GM18505 (cell line): ENCODE measurements at regions not wholly inside any gene's neighbourhood (a gene's known extent, or its start where the extent isn't known, plus 50 kb on each side); places are given as distances from the start of the nearest gene placed in this dataset.

Experiments used
- ATAC-seq: cut with Tn5 transposase; IDR thresholded peaks from one replicate; pipeline ENCODE4 v1.9.1; 2021; ENCODE audit not compliant: unreplicated experiment
- POLR2A ChIP-seq: IDR thresholded peaks from 4 replicates; pipeline ENCODE4 v1.6.1; 2011; ENCODE audit warnings: borderline replicate concordance; ENCODE audit not compliant: insufficient read depth, insufficient read length; ENCODE audit errors: extremely low read depth

DNA sequence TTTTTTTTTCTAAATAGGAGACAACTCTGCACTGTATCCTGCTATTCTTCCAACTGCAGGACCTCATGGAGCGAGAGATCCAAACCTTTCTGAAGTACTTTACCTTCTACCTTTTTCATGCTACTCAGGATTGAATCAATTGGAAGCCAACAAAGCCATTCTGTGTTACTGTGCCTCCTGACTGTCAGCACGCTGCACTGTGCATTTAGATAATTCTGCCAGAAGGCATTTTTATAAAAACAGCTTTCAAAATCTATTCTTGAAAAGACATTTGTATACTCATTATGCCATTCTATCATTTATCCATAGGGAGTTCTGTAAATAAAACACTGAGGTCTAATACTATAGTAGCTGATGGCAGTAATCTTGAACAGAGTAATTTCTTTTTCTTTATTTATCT is 142.8 kb downstream of the SLIT2 start:
- ATAC-seq = no peak
- no peak for TF ChIP-seq POLR2A

DNA sequence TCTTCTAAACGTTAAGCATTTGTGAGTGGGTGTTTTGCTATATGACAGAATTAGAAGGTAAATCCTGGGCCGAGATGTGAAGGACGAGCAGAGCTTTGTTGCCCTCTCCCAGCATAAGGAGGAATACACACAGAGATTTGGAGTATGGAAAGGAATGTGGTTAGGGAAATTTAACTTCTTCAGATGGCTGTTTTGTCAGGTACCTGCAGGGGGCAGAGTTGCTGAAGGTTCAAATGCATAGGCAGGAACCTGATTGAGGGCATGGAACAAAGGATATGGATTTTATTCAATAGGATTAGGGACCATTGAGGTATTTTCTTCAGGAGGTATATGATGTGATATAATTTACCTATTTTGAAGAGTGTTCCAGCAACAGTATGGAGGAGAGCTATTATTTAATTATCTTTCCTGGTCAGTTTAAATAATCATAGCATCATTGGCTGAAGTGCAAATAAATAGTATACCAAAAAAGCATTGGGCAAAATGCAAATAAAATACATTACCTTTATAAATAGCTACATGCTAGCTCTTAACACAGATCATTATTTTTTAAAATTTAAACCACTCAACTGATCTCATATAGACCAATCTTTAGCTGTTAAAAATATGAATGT is 143.6 kb downstream of the SLIT2 start:
- ATAC-seq = peak; percentile 64
- TF ChIP-seq POLR2A = no peak

DNA sequence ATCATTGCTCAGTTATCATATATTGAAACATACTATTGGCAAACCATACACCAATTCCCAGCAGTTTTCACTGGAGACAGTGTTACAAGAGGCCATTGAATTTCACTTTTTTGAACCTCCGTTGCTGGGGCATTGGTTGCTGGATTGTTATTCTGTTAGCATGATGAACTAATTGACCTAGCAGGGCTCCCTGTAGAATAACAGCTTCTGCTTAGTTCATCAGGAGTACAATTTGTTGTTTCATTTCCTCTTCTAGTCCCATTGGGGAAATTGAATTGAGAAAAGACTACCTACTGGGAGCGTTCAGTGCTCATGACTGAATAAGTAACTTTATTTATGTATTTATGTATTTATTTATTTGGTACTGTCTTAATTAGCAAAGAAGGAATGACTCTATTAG is 151.6 kb downstream of the SLIT2 start:
- TF ChIP-seq POLR2A = no peak
- peak; percentile 69 for ATAC-seq

DNA sequence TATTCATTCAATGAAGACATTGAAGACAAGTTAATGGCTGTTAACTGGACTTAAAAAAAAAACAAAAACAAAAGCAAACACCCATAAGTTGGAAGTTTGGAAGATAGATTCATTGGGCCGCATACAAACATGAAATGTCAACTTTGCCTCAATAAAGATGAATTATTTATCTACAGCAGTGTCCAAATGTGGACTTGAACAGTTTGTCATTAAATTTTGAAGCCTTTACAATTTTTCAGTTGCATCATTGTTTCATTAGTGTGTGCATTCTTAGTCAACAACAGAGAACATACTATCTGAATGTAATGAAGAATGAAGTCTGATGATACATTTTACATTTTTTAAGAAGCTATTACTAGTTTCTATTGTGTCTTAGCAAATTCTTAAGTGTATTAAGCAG is 152.1 kb downstream of the SLIT2 start:
- no peak for ATAC-seq
- TF ChIP-seq POLR2A = no peak

DNA sequence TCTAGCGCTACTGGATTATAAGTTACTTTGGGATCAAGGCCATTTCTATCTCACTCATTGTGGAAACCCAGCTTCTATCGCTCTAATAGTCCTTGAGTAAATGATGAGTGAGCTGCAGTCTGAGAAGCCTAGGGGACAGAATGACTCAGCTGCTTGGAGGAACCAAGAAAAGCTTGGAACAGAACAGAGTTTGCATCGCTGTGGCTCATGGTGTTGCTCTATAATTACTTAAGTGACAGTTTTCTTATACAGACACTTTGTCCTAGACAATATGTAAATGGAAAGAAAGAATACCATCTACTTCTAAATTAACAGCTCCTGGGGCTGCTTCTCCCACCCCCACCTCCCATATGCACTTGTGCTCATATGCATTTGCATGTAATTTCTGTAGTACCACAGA is 156.9 kb downstream of the SLIT2 start:
- ATAC-seq = no peak

DNA sequence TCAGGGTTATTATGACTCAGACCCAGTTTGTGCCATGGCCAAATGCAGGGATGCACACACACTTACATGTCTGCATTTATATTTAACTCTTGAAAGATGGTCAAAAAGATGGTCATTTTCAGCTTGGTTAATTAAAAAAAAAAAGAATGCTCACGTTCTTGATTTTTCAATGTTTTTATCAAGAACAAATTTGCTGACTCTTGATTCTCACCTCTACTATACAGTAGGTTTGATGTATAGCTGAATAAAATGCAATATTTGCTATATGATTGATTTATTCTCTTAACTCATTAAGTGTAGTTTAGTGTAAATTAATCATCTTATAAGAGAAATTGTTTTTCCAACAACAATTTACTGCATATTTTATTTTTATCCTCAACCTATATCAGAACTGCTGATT is 160.4 kb downstream of the SLIT2 start:
- no peak for TF ChIP-seq POLR2A
- no peak for ATAC-seq

More for the DNA sequence above, 156.9 kb downstream of the SLIT2 start:
- TF ChIP-seq POLR2A = no peak

DNA sequence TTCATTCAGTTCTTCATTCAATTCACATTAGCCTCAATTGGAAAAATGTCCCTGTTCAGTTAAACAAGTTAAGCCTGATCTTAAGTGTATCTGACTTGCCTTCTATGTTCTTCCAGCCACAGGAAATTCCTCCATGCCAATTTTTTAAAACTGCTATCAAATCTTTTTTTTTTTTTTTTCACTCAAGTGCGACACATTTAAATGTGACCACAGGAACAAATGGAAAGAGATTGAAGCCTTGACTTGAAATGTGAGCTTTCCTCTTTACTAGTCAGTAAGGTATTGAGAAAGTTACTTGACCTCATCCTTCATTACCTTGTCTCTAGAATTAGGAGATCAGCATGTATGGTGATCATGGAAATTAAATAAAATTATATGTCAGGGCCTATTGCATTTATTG is 165.1 kb downstream of the SLIT2 start:
- no peak for TF ChIP-seq POLR2A
- ATAC-seq = no peak

DNA sequence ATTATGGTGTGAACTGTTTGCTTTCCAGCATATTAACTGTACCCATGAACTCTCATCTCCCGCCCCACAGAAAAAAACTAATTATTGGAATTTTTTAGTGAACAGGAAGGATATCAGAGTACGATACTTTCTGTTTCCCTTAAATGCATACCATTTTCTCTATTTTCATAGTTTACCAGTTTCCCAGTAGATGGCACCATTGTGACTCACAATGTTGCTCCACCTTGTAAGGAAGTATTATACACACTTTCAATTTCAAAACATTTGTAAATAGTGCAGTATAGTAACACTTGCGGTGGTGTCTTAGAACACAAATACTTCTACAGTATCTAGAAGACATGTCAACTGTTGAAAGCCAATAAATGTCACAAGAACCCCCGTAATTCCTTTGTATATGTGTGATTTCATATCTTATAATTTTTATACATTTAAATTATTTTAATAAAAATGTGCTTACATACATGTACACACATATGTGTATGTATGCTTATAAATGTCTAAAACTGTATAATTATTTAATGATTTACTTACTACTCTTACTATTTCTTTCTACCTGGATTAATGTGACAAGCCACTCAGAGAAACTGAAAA is 167.3 kb downstream of the SLIT2 start:
- TF ChIP-seq POLR2A = no peak
- peak; percentile 95 for ATAC-seq

DNA sequence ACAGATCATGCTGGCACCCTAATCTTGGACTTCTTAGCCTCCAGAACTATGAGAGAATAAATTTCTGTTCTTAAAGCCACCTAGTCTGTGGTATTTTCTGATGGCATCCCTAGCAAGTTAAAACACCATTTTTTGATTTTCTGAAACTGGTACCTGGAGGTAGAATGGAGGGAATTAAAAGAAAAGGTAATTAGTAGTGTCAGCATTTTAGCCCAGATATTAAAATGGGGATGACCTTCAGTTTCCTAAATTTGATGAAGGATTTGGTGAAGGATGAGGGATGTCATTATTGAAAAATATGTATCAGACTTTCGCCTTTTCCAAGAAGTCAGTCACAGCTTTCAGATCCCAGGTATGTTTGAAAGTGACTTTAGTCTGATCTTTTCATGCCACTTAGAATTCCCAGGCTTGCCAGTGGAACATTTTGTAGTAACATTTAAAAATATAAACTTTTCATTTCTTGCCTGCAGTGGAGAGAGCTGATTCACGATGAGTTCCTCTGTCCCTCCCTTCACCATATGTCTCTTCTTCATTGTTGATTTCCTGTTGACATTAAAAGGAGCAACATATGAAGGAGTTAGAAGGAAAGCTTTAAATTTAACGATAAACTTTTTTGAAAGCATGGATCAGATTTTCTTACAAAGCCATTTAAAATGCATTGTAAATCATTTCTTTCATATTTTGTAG is 169.4 kb downstream of the SLIT2 start:
- TF ChIP-seq POLR2A = no peak
- ATAC-seq = no peak

DNA sequence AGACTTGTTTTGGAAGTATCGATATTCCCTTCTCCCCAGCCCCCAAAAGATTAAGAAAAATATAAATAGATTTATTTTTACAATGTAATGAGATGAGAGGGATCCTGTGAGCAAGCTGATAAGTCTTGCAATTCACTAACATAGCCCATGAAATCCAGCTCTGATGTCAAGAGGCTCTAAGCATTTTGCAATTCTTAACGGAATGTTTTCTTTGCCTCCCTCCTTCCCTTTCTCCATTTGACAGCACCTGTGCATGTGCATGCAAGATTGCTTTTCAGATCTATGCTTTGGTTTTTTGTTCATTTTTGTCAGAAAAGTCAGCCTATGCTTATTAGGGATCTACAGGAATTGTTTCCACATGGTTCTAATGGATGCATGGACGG is 169.9 kb downstream of the SLIT2 start:
- TF ChIP-seq POLR2A = no peak
- ATAC-seq = no peak

DNA sequence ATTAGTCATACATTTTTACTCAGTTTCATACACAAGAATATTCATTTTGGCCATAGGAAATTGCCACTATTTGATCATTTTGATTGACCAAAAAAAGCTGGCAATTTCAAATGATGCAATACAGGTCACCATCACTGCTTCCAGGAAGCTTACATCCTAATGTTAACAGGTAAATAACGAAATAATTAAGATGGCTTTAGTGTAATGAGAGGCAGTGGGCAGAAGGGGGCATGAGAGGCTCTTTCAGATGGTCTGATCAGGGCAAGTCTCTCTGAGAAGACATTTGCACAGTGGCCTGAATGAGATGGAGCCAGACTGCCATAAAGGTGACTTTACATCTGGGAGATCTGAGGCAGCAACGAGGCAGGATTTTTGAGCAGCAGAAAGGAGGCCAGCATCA is 170.7 kb downstream of the SLIT2 start:
- no peak for TF ChIP-seq POLR2A

DNA sequence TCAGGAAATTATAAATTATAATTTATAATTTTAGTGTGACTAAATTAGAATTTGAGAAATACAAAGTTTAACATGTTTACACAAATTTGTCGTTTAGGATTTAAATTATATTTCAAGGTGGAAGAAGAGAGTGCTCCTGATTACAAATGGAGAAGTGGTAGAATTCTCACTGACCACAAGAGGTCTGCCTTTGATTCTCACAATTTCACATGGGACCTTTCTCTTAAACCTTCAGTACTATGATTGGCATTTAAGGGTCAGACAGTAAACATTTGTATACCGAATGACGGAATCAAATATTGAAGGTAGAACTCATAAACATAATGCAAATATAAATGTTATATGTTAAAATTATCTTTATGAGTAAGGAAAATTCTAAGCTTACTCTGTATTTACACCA is 171.7 kb downstream of the SLIT2 start:
- no peak for ATAC-seq
- TF ChIP-seq POLR2A = no peak

More for the DNA sequence above, 170.7 kb downstream of the SLIT2 start:
- ATAC-seq = peak; percentile 80

DNA sequence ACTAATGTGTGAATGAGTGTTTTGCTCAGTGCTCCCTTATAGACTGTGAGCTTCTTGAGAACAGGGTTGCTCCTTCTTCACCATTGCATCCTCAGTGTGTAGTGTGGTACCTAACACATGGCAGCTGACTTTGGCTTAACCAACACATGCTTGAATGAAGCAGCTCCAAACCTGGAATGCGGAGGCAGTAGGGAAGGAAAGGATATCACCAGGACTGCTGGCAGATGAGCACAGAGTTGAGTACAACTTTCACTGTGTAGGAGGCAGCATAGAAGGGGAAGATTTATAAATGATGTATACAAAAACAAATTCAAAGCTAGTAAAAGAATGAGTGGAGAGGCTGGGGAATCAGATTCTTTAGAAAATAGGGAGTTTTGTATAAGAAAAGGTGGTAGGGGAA is 174.3 kb downstream of the SLIT2 start:
- TF ChIP-seq POLR2A = no peak
- ATAC-seq = no peak

DNA sequence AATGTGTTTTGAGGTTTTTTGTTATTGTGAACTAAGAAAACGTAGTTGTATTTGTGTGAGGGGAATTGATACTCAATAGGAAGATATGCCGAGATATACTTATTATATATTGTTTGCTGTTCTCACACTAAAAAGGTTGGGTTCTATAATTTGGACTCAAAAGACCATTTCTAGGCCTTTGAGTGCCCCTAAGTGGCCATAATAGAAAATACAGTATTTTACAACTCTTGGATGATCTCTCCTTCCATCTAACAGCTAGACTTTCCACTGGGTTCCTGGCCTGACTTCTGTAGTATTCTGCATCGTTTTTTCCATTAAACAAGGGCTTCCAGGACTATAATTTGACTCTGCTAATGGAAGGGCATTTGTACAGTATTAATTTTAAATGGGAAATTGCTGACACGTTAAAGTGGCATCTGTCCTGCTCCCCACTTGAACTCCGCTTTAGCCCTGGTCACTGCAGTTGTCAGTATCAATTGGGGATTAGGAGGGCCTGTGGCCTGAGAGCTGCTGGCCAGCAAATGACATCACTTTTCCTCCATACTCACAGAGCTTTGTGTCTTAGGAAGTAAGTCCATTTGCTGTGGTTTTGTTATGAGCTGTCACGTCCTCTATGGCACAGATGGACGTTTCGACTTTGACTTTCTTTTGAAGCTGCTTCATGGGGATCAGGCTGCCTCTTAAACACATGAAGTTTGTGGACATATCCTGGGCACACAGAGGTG is 176.9 kb downstream of the SLIT2 start:
- no peak for TF ChIP-seq POLR2A
- no peak for ATAC-seq

DNA sequence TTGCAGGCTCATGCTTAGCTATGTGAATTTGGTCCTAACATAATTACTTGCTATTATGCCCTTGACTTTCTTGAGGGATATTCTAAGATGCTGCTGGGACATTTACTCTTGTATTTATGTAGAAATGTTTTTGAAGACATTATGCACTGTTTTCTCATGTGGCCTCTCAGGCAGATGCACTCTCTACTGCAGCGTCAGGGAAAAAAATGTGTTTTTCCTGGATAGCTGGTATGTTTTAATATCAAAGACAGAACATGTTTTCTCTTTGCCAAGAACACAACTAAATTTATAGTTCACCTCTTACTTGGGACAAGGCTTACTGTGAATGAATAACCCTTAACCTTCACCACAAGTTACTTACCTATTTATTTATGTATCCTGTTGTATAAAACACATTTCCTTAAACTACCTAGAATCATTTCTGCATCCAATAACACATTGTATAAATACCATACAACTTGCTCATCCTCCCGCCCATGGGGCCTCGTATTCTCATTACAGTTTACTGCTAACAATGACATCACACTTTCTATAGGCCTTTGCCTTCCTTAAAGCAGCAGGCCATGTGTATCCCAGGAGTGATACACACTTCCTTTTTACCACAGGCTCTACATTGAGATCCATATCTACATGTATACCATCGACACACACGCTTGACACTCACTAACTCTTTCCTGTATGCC is 178.7 kb downstream of the SLIT2 start:
- no peak for TF ChIP-seq POLR2A
- ATAC-seq = no peak
